HG02588 (cell line): ENCODE measurements at regions not wholly inside any gene's neighbourhood (a gene's known extent, or its start where the extent isn't known, plus 50 kb on each side); places are given as distances from the start of the nearest gene placed in this dataset.

Source experiments
- ATAC-seq: cut with Tn5 transposase; IDR thresholded peaks from one replicate; pipeline ENCODE4 v1.9.1; 2021; ENCODE audit warnings: mild to moderate bottlenecking, moderate library complexity; ENCODE audit not compliant: unreplicated experiment

GRCh38 chr20:11608736-11609135 lies 309.0 kb upstream of the BTBD3 start:
- ATAC-seq = no peak

- no peak for ATAC-seq
Observed at GRCh38 chr20:11624704-11625103, 293.0 kb upstream of the BTBD3 start.

- no peak for ATAC-seq
Observed at GRCh38 chr20:11626551-11626950, 291.1 kb upstream of the BTBD3 start.

- ATAC-seq = no peak
Observed at GRCh38 chr20:11642866-11643265, 274.8 kb upstream of the BTBD3 start.

GRCh38 chr20:11646359-11646758 lies 271.3 kb upstream of the BTBD3 start:
- no peak for ATAC-seq

- ATAC-seq = no peak
Observed at GRCh38 chr20:11650566-11650965, 267.1 kb upstream of the BTBD3 start.

- no peak for ATAC-seq
Observed at GRCh38 chr20:11651138-11651537, 266.6 kb upstream of the BTBD3 start.

GRCh38 chr20:11651647-11652046 lies 266.0 kb upstream of the BTBD3 start:
- no peak for ATAC-seq

- ATAC-seq = no peak
Observed at GRCh38 chr20:11652128-11652527, 265.6 kb upstream of the BTBD3 start.

GRCh38 chr20:11654766-11655165 lies 262.9 kb upstream of the BTBD3 start:
- ATAC-seq = no peak

GRCh38 chr20:11660673-11661072 lies 257.0 kb upstream of the BTBD3 start:
- no peak for ATAC-seq

GRCh38 chr20:11671015-11671511 lies 246.6 kb upstream of the BTBD3 start:
- ATAC-seq = no peak

GRCh38 chr20:11672959-11673358 lies 244.7 kb upstream of the BTBD3 start:
- no peak for ATAC-seq

- no peak for ATAC-seq
Observed at GRCh38 chr20:11675920-11676629, 241.6 kb upstream of the BTBD3 start.

- ATAC-seq = no peak
Observed at GRCh38 chr20:11676630-11677287, 240.9 kb upstream of the BTBD3 start.

GRCh38 chr20:11677428-11677827 lies 240.3 kb upstream of the BTBD3 start:
- ATAC-seq = no peak

- no peak for ATAC-seq
Observed at GRCh38 chr20:11677836-11678235, 239.9 kb upstream of the BTBD3 start.

GRCh38 chr20:11682285-11682684 lies 235.4 kb upstream of the BTBD3 start:
- no peak for ATAC-seq

GRCh38 chr20:11686195-11686594 lies 231.5 kb upstream of the BTBD3 start:
- ATAC-seq = no peak

GRCh38 chr20:11686820-11687543 lies 230.7 kb upstream of the BTBD3 start:
- no peak for ATAC-seq

- ATAC-seq = no peak
Observed at GRCh38 chr20:11687546-11688292, 230.0 kb upstream of the BTBD3 start.
